MM.1S (cell line): ENCODE measurements at regions not wholly inside any gene's neighbourhood (a gene's known extent, or its start where the extent isn't known, plus 50 kb on each side); places are given as distances from the start of the nearest gene placed in this dataset.

Experiments
- DNase-seq: peaks from one replicate; pipeline ENCODE4 v3.0.0-alpha.2; 2015
- H2AFZ ChIP-seq: fragments of 300-600 bp; sonication (generic); 2 replicates; pipeline ENCODE4 v1.6.0; 2016; ENCODE audit warnings: antibody characterized with exemption, low read length
- H3F3A ChIP-seq: fragments of 300-600 bp; sonication (generic); 2 replicates; pipeline ENCODE4 v1.6.1; 2016; ENCODE audit warnings: mild to moderate bottlenecking, antibody characterized with exemption, low read length, moderate library complexity, mixed read lengths; ENCODE audit not compliant: insufficient read depth
- H3K27ac ChIP-seq: fragments of 300-600 bp; sonication (generic); 2 replicates; pipeline ENCODE4 v1.5.1; 2016; ENCODE audit warnings: mild to moderate bottlenecking, low read length
- H3K27me3 ChIP-seq: fragments of 300-600 bp; sonication (generic); replicated peaks from 2 replicates; pipeline ENCODE4 v1.6.0; 2016; ENCODE audit warnings: low read length; ENCODE audit not compliant: insufficient read depth
- H3K36me3 ChIP-seq: fragments of 300-600 bp; sonication (generic); replicated peaks from 2 replicates; pipeline ENCODE4 v1.6.1; 2016; ENCODE audit warnings: mild to moderate bottlenecking, low read length, mixed read lengths; ENCODE audit not compliant: insufficient read depth
- H3K4me1 ChIP-seq: fragments of 300-600 bp; sonication (generic); 2 replicates; pipeline ENCODE4 v1.6.1; 2016; ENCODE audit warnings: low read length, mixed read lengths
- H3K4me2 ChIP-seq: fragments of 300-600 bp; sonication (generic); 2 replicates; pipeline ENCODE4 v1.6.0; 2016; ENCODE audit warnings: low read depth, low read length
- H3K4me3 ChIP-seq: fragments of 300-600 bp; sonication (generic); 2 replicates; pipeline ENCODE4 v1.5.1; 2016; ENCODE audit warnings: low read length, mixed read lengths
- H3K79me2 ChIP-seq: fragments of 300-600 bp; sonication (generic); 2 replicates; pipeline ENCODE4 v1.6.1; 2016; ENCODE audit warnings: mixed run types, low read length, mixed read lengths
- H3K9ac ChIP-seq: fragments of 300-600 bp; sonication (generic); 2 replicates; pipeline ENCODE4 v1.6.1; 2016; ENCODE audit warnings: low read length, mixed read lengths
- H3K9me2 ChIP-seq: fragments of 300-600 bp; sonication (generic); replicated peaks from 2 replicates; pipeline ENCODE4 v1.6.1; 2016; ENCODE audit warnings: mild to moderate bottlenecking, low read length, mixed read lengths; ENCODE audit not compliant: insufficient read depth
- H3K9me3 ChIP-seq: fragments of 300-600 bp; sonication (generic); replicated peaks from 2 replicates; pipeline ENCODE4 v1.6.1; 2016; ENCODE audit warnings: mild to moderate bottlenecking, low read length, mixed read lengths; ENCODE audit not compliant: insufficient read depth
- H4K20me1 ChIP-seq: fragments of 300-600 bp; sonication (generic); 2 replicates; pipeline ENCODE4 v1.6.1; 2016; ENCODE audit warnings: mild to moderate bottlenecking, low read length, moderate library complexity, mixed read lengths; ENCODE audit not compliant: insufficient read depth
- EZH2 ChIP-seq: fragments of 300-600 bp; sonication (generic); optimal IDR thresholded peaks from 2 replicates; pipeline ENCODE3; 2017; ENCODE audit warnings: low read depth, mild to moderate bottlenecking, antibody characterized with exemption, low read length, mixed read lengths
- EZH2phosphoT487 ChIP-seq: fragments of 300-600 bp; sonication (generic); IDR thresholded peaks from 2 replicates; pipeline ENCODE4 v1.6.1; 2018; ENCODE audit warnings: antibody characterized with exemption, low read length
- TF ChIP-seq, protein P1 (sequence below): fragments of 300-600 bp; sonication (generic); IDR thresholded peaks from 2 replicates; pipeline ENCODE4 v1.5.1; 2016; ENCODE audit warnings: antibody characterized with exemption, low read length, mixed read lengths

DNA sequence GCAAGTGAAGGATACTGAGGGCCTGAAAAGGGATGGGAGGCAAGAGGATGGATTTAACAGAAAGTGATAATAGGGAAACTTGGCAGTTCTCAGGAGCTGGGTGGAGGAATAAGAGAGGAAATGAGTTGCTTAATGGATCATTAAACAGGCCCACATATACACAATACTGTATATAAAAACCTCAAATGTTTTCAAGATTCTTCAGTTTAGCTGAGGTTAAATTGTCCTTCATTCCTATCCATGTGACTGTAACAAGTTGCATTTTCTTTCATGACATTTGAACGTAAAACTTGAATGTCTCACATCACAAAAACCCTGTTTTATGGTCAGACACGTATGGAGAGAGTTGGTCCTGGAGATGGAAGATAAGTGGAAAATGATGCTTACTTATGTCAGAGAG is 76.5 kb upstream of the PLAC8 start:
- Histone ChIP-seq H3K9me2 (no peaks in the 10 kb centered on the region), H3K36me3 (no peaks in the 10 kb centered on the region), H3K9me3 (no peaks in the 10 kb centered on the region), H3K9ac (no peak overlapping the region), H4K20me1 (no peaks in the 10 kb centered on the region), H3K4me1 (no peaks in the 10 kb centered on the region), H3F3A (no peaks in the 10 kb centered on the region), H3K4me2 (no peak overlapping the region), H2AFZ (no peak overlapping the region), H3K4me3 (no peak overlapping the region), H3K27me3 (no peaks in the 10 kb centered on the region), H3K79me2 (no peaks in the 10 kb centered on the region), H3K27ac (no peak overlapping the region)
- TF ChIP-seq, protein P1, sequence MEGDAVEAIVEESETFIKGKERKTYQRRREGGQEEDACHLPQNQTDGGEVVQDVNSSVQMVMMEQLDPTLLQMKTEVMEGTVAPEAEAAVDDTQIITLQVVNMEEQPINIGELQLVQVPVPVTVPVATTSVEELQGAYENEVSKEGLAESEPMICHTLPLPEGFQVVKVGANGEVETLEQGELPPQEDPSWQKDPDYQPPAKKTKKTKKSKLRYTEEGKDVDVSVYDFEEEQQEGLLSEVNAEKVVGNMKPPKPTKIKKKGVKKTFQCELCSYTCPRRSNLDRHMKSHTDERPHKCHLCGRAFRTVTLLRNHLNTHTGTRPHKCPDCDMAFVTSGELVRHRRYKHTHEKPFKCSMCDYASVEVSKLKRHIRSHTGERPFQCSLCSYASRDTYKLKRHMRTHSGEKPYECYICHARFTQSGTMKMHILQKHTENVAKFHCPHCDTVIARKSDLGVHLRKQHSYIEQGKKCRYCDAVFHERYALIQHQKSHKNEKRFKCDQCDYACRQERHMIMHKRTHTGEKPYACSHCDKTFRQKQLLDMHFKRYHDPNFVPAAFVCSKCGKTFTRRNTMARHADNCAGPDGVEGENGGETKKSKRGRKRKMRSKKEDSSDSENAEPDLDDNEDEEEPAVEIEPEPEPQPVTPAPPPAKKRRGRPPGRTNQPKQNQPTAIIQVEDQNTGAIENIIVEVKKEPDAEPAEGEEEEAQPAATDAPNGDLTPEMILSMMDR: no peak
- TF ChIP-seq EZH2 (no peak), EZH2phosphoT487 (no peak)
- no peak for DNase-seq

DNA sequence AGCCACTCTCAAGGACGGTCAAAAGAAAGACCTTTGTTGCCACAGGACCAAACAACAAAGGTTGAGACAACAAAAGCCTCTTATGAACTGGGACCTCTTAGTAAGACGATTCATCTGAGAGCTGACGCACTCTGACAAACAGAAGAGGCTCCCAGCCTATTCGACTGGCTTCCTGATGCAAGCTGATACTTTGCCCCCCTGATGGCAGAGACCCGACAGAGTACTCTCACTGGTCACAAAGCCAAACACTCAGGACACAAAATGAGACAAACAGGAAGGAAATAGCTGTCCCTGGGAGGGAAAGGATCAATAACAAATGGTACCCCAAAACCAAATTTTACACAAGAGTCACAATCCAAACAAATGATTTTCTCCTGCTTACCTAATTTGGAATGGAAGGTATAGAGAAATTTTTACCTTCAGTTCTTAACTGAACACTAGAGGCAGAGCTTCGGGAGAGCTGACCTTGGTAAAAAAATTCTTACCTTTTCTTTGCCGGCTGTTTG is 75.2 kb upstream of the PLAC8 start:
- no peaks in the 10 kb centered on the region for H3K9me2 ChIP-seq
- no peaks in the 10 kb centered on the region for H3F3A ChIP-seq
- no peaks in the 10 kb centered on the region for H4K20me1 ChIP-seq
- no peaks in the 10 kb centered on the region for H3K36me3 ChIP-seq
- H2AFZ ChIP-seq: no peak overlapping the region
- no peak overlapping the region for H3K4me2 ChIP-seq
- H3K27ac ChIP-seq: no peak overlapping the region
- H3K4me3 ChIP-seq: no peak overlapping the region
- no peak for DNase-seq
- no peaks in the 10 kb centered on the region for H3K79me2 ChIP-seq
- no peaks in the 10 kb centered on the region for H3K4me1 ChIP-seq
- no peaks in the 10 kb centered on the region for H3K27me3 ChIP-seq
- TF ChIP-seq, protein P1: no peak
- TF ChIP-seq EZH2 (no peak), EZH2phosphoT487 (no peak)
- H3K9ac ChIP-seq: no peak overlapping the region
- H3K9me3 ChIP-seq: no peaks in the 10 kb centered on the region

DNA sequence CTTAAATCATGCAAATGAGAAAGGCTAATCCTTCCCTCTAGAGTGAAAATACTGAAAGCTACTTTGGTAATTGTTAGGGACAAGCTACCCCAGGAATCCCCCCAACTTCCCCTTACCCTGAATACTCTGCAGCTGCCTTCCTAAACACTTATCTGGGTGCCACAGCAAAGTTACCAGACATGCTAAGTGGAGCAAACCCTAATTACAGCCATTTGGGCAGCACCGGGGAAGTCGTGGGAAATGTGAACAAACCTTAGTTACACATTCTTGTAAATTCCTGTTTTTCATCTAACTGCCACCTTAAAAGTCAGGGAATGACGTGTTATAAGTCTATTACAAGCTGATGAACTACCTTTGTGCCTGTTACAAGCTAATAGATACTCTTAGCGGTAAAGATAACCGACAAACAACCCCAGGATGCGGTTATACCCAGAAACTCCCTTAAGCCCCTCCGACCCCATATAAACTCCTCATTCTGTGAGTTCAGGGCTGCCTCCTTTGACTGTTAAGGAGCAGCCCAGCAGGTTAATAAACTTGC is 66.0 kb upstream of the PLAC8 start:
- Histone ChIP-seq H3K27me3 (no peaks in the 10 kb centered on the region), H3K4me2 (no peak overlapping the region), H2AFZ (no peak overlapping the region), H3K4me3 (no peak overlapping the region), H4K20me1 (no peaks in the 10 kb centered on the region), H3K9me2 (no peaks in the 10 kb centered on the region), H3K27ac (no peak overlapping the region), H3K36me3 (no peaks in the 10 kb centered on the region), H3K9ac (no peak overlapping the region), H3F3A (no peaks in the 10 kb centered on the region), H3K79me2 (no peaks in the 10 kb centered on the region), H3K9me3 (no peaks in the 10 kb centered on the region), H3K4me1 (no peaks in the 10 kb centered on the region)
- TF ChIP-seq EZH2phosphoT487 (no peak), EZH2 (no peak)
- TF ChIP-seq, protein P1: no peak
- no peak for DNase-seq
